Liver (tissue), 3 donors: ENCODE measurements at regions not wholly inside any gene's neighbourhood (a gene's known extent, or its start where the extent isn't known, plus 50 kb on each side); places are given as distances from the start of the nearest gene placed in this dataset.

ENCODE experiments used
- ATF3 ChIP-seq: IDR thresholded peaks from 2 replicates; pipeline ENCODE4 v1.6.1; 2016; ENCODE audit warnings: antibody characterized with exemption
- CTCF ChIP-seq: fragments of 150-350 bp; IDR thresholded peaks from 2 replicates; pipeline ENCODE4 v1.5.1; 2017; ENCODE audit warnings: improper control_type of control experiment, low read depth, low read length; ENCODE audit not compliant: missing input control
- EGR1 ChIP-seq, 2 donors: IDR thresholded peaks; 2 replicates each; pipeline ENCODE4 v1.6.1; 2016 to 2018; ENCODE audit warnings: antibody characterized with exemption in 2 of 2, low read depth in 2 of 2
- GABPA ChIP-seq, 2 donors: IDR thresholded peaks in 1 of 2; conservative IDR thresholded peaks in 1 of 2; 2 replicates each; pipeline ENCODE4 v1.6.1; 2016; ENCODE audit warnings: antibody characterized with exemption in 2 of 2, mild to moderate bottlenecking in 1 of 2, moderate library complexity in 1 of 2
- MAX ChIP-seq: IDR thresholded peaks from 2 replicates; pipeline ENCODE4 v1.6.1; 2016; ENCODE audit warnings: antibody characterized with exemption
- RAD21 ChIP-seq, 2 donors: IDR thresholded peaks; 2 replicates each; pipeline ENCODE4 v1.6.1; 2016; ENCODE audit warnings: antibody characterized with exemption in 2 of 2, mild to moderate bottlenecking in 2 of 2
- REST ChIP-seq: IDR thresholded peaks from 2 replicates; pipeline ENCODE4 v1.6.1; 2016; ENCODE audit warnings: antibody characterized with exemption, mild to moderate bottlenecking
- RXRA ChIP-seq, 2 donors: IDR thresholded peaks; 2 replicates each; pipeline ENCODE4 v1.6.1; 2017 to 2018; ENCODE audit warnings: antibody characterized with exemption in 2 of 2, mild to moderate bottlenecking in 1 of 2
- YY1 ChIP-seq: IDR thresholded peaks from 2 replicates; pipeline ENCODE4 v1.6.1; 2016; ENCODE audit warnings: antibody characterized with exemption, mild to moderate bottlenecking
- donor health status: healthy.
- donor health status: healthy.

GRCh38 chr10:61844116-61844822 lies 57.2 kb upstream of the ARID5B start:
- no peak for TF ChIP-seq RXRA (IDR thresholded peaks at IDR 0.05)
- no peak for TF ChIP-seq CTCF
- TF ChIP-seq EGR1 (IDR thresholded peaks at IDR 0.05; ENCODE audit: low read depth in 2 of 2): no peak
- no peak for TF ChIP-seq REST
- TF ChIP-seq MAX: no peak
- no peak for TF ChIP-seq GABPA (IDR thresholded peaks at IDR 0.05 in 1 of 2, conservative IDR thresholded peaks at IDR 0.05 in 1 of 2)
- TF ChIP-seq YY1: no peak
- TF ChIP-seq ATF3: no peak
- TF ChIP-seq RAD21 (IDR thresholded peaks at IDR 0.05): no peak
